Transverse colon (tissue), 3 donors: ENCODE measurements at regions not wholly inside any gene's neighbourhood (a gene's known extent, or its start where the extent isn't known, plus 50 kb on each side); places are given as distances from the start of the nearest gene placed in this dataset.

Experiments used
- CTCF ChIP-seq, 5 experiments: fragments of 200-600 bp in 3 of 5; fragments of 450-650 bp in 2 of 5; sonication (generic) in 3 of 5; IDR thresholded peaks; 1 replicate in 2 of 5; 2 replicates in 3 of 5; pipeline ENCODE4 v1.5.1; 2016 to 2017; ENCODE audit warnings: antibody characterized with exemption in 5 of 5, inconsistent platforms in 3 of 5, mild to moderate bottlenecking in 2 of 5, moderate library complexity in 1 of 5
- POLR2A ChIP-seq: fragments of 450-650 bp; IDR thresholded peaks from one replicate; pipeline ENCODE4 v1.6.1; 2016; ENCODE audit warnings: antibody characterized with exemption, mild to moderate bottlenecking, moderate library complexity

- no peak for TF ChIP-seq CTCF (IDR thresholded peaks at IDR 0.05)
- TF ChIP-seq POLR2A = no peak
These were observed 71.7 kb upstream of the FZD10 start for GRCh38 chr12:130090542-130090941.
